HCT116 (cell line): ENCODE measurements at regions not wholly inside any gene's neighbourhood (a gene's known extent, or its start where the extent isn't known, plus 50 kb on each side); places are given as distances from the start of the nearest gene placed in this dataset.

Experiments
- ATAC-seq: fragments of 200-7000 bp; cut with Tn5 transposase; 2 replicates; pipeline ENCODE4 v1.9.1; 2020; ENCODE audit warnings: mild to moderate bottlenecking, moderate library complexity
- BruUV-seq: library from RNA; stranded (reverse); fragments of 400-500 nt; replicated peaks from 2 replicates; lab custom pipeline; 2021; lab: Mats Ljungman, UMichigan
- CTCF ChIA-PET: fragments of 300-600 bp; sonication (Branson Sonifier 250); formaldehyde crosslinking; loops from one replicate; lab custom pipeline; 2021; ENCODE audit warnings: antibody characterized with exemption; lab: Charles Lee
- POLR2A ChIA-PET: fragments of 300-600, 350-600 bp; sonication (Branson Sonifier 250); formaldehyde crosslinking; loops from one replicate; lab custom pipeline; 2021; ENCODE audit warnings: antibody characterized with exemption; lab: Charles Lee
- RAD21 ChIA-PET, 2 experiments: fragments of 300-600 bp; sonication (Branson Sonifier 250); formaldehyde crosslinking; loops; one replicate each; lab custom pipeline; 2023; ENCODE audit warnings: low total read pairs in 2 of 2; ENCODE audit not compliant: uncharacterized antibody in 2 of 2, unreplicated experiment in 2 of 2, low non-redundant PET in 1 of 2; lab: Charles Lee
- DNase-seq: peaks from one replicate; pipeline ENCODE4 v3.0.0-alpha.2; 2010; ENCODE audit warnings: low read depth, low spot score
- H2AFZ ChIP-seq: fragments of 200-600 bp; shearing (Covaris generic), sonication (generic); 2 replicates; pipeline ENCODE4 v1.6.1; 2017; ENCODE audit warnings: low read depth, mixed run types, mixed read lengths, antibody characterized with exemption, low read length; ENCODE audit not compliant: poor library complexity, severe bottlenecking
- H3K27ac ChIP-seq: 2 replicates; pipeline ENCODE4 v1.5.1; 2012; ENCODE audit warnings: low read depth, low read length
- H3K27me3 ChIP-seq: fragments of 200-600 bp; sonication (generic); 2 replicates; pipeline ENCODE4 v1.6.1; 2016; ENCODE audit warnings: mixed run types, low read length, mixed read lengths; ENCODE audit not compliant: insufficient read depth
- H3K36me3 ChIP-seq, 2 experiments: fragments of 200-500 bp in 1 of 2; fragments of 200-600 bp in 1 of 2; sonication (Bioruptor generic) in 1 of 2; sonication (generic) in 1 of 2; 2 replicates each; pipeline versions ENCODE4 v1.5.1 to v1.6.1; 2014 to 2016; ENCODE audit warnings: low read length in 2 of 2, inconsistent platforms in 1 of 2, mixed read lengths in 1 of 2, mixed run types in 1 of 2; ENCODE audit not compliant: insufficient read depth in 2 of 2, control insufficient read depth in 1 of 2
- H3K4me1 ChIP-seq, 2 experiments: fragments of 200-600 bp in 1 of 2; sonication (generic) in 1 of 2; 2 replicates each; pipeline versions ENCODE4 v1.5.1 to v1.6.1; 2012 to 2017; ENCODE audit warnings: low read length in 2 of 2, inconsistent platforms in 1 of 2, mild to moderate bottlenecking in 1 of 2, mixed read lengths in 1 of 2, mixed run types in 1 of 2, moderate library complexity in 1 of 2; ENCODE audit not compliant: insufficient read depth in 2 of 2, control insufficient read depth in 1 of 2
- H3K4me2 ChIP-seq: fragments of 200-600 bp; sonication (generic); 2 replicates; pipeline ENCODE4 v1.6.1; 2017; ENCODE audit warnings: mixed run types, low read length, mixed read lengths
- H3K4me3 ChIP-seq, 2 experiments: fragments of 200-600 bp in 1 of 2; sonication (generic) in 1 of 2; replicated peaks in 1 of 2; 2 replicates each; pipeline ENCODE4 v1.5.1; 2011 to 2016; ENCODE audit warnings: low read length in 2 of 2, control low read depth in 1 of 2, low read depth in 1 of 2, mild to moderate bottlenecking in 1 of 2, mixed read lengths in 1 of 2, mixed run types in 1 of 2
- H3K79me2 ChIP-seq: fragments of 200-600 bp; sonication (generic); 2 replicates; pipeline ENCODE4 v1.6.1; 2017; ENCODE audit warnings: mild to moderate bottlenecking, mixed run types, low read length, moderate library complexity, mixed read lengths; ENCODE audit not compliant: insufficient read depth
- H3K9ac ChIP-seq: fragments of 200-600 bp; sonication (generic); 2 replicates; pipeline ENCODE4 v1.6.1; 2016; ENCODE audit warnings: low read length, mixed read lengths
- H3K9me2 ChIP-seq: fragments of 200-600 bp; sonication (generic), shearing (Covaris generic); 2 replicates; pipeline ENCODE4 v1.6.1; 2017; ENCODE audit warnings: mixed run types, mild to moderate bottlenecking, moderate library complexity; ENCODE audit not compliant: insufficient read depth
- H3K9me3 ChIP-seq, 2 experiments: fragments of 200-500 bp in 1 of 2; fragments of 200-600 bp in 1 of 2; sonication (Bioruptor generic) in 1 of 2; sonication (generic) in 1 of 2; 2 replicates each; pipeline ENCODE4 v1.6.1; 2014 to 2017; ENCODE audit warnings: low read length in 2 of 2, mixed read lengths in 2 of 2, inconsistent platforms in 1 of 2, low read depth in 1 of 2, mild to moderate bottlenecking in 1 of 2, mixed run types in 1 of 2, moderate library complexity in 1 of 2; ENCODE audit not compliant: control insufficient read depth in 1 of 2, insufficient read depth in 1 of 2
- H4K20me1 ChIP-seq: fragments of 200-600 bp; sonication (generic), shearing (Covaris generic); 2 replicates; pipeline ENCODE4 v1.6.1; 2017; ENCODE audit warnings: mixed run types, mild to moderate bottlenecking, moderate library complexity; ENCODE audit not compliant: insufficient read depth
- EZH2 ChIP-seq: fragments of 200-600 bp; sonication (generic); IDR thresholded peaks from 2 replicates; pipeline ENCODE4 v1.6.1; 2017; ENCODE audit warnings: antibody characterized with exemption, mixed run types
- JUND ChIP-seq: IDR thresholded peaks from 2 replicates; pipeline ENCODE4 v1.6.1; 2012
- POLR2A ChIP-seq: IDR thresholded peaks from 2 replicates; pipeline ENCODE4 v1.7.0; 2011; ENCODE audit warnings: borderline replicate concordance; ENCODE audit not compliant: insufficient read depth, insufficient read length; ENCODE audit errors: extremely low read depth
- SRF ChIP-seq: IDR thresholded peaks from 2 replicates; pipeline ENCODE4 v1.6.1; 2012; ENCODE audit warnings: low read depth
- YY1 ChIP-seq: IDR thresholded peaks from 2 replicates; pipeline ENCODE4 v1.6.1; 2011; ENCODE audit warnings: low read length, low read depth, moderate library complexity, mild to moderate bottlenecking; ENCODE audit not compliant: insufficient replicate concordance; ENCODE audit errors: extremely low read depth
- ZNF274 ChIP-seq: fragments of 200-500 bp; sonication (Bioruptor generic); IDR thresholded peaks from 2 replicates; pipeline ENCODE4 v1.6.1; 2014; ENCODE audit warnings: mild to moderate bottlenecking, low read depth, low read length, inconsistent platforms
- intact Hi-C: fragments of 100-400 bp; cut with micrococcal nuclease; formaldehyde crosslinking; loops from 2 replicates; pipeline ENCODE4 v1.10.0; 2022
- TF ChIP-seq, protein P1 (sequence below): IDR thresholded peaks from 2 replicates; pipeline ENCODE4 v1.6.1; 2012
- TF ChIP-seq, protein P2 (sequence below), 3 experiments: fragments of 200-600 bp in 1 of 3; sonication (generic) in 1 of 3; IDR thresholded peaks in 2 of 3; conservative IDR thresholded peaks in 1 of 3; 2 replicates each; pipeline ENCODE4 v1.5.1; 2012 to 2017; ENCODE audit warnings: low read depth in 2 of 3, low read length in 2 of 3, antibody characterized with exemption in 1 of 3, borderline replicate concordance in 1 of 3, control low read depth in 1 of 3, mild to moderate bottlenecking in 1 of 3, mixed read lengths in 1 of 3, mixed run types in 1 of 3, moderate library complexity in 1 of 3; ENCODE audit not compliant: insufficient read depth in 1 of 3
- TF ChIP-seq, protein P3 (sequence below): IDR thresholded peaks from 2 replicates; pipeline ENCODE4 v1.6.1; 2012; ENCODE audit warnings: low read depth

DNA sequence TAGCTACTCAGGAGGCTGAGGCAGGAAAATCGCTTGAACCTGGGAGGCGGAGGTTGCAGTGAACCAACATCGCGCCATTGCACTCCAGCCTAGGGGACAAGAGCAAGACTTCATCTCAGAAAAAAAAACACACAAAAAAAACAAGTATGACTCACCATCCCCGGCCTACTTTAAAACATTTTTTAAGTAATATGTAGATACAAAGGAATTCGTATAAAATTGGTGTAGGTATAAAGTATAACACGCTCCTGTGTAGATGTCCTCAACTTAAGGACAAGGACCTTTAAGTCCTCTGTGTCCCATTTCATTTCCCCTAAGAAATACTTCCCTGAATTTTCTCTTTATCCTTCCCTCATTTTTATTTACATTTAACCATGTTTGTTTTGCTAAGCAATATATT is 73.4 kb upstream of the PKN2 start:
- Histone ChIP-seq H3K9me3 (no peaks in the 10 kb centered on the region), H3K9ac (no peak overlapping the region), H3K79me2 (no peaks in the 10 kb centered on the region), H3K4me1 (peaks cover 3 to 20% of the 10 kb centered on the region in 2 experiments; a peak in 3 of 4 replicates), H3K4me3 (no peak overlapping the region), H3K36me3 (no peaks in the 10 kb centered on the region), H4K20me1 (no peaks in the 10 kb centered on the region), H2AFZ (no peak overlapping the region), H3K4me2 (no peak overlapping the region), H3K9me2 (no peaks in the 10 kb centered on the region), H3K27me3 (no peaks in the 10 kb centered on the region), H3K27ac (no peak overlapping the region)
- no TSS peak for BruUV-seq
- DNase-seq (no peak), ATAC-seq (no peak)
- CTCF ChIA-PET = interaction anchor here (0.7 kb wide), 1 partner anchor 469 kb away, joined by 3 read pairs; no protein-coding TSS in a partner anchor
- RAD21 ChIA-PET = no interaction called here
- TF ChIP-seq POLR2A (no peak), YY1 (no peak), EZH2 (no peak), ZNF274 (no peak)
- POLR2A ChIA-PET = no interaction called here
- intact Hi-C loops = no loop called here

DNA sequence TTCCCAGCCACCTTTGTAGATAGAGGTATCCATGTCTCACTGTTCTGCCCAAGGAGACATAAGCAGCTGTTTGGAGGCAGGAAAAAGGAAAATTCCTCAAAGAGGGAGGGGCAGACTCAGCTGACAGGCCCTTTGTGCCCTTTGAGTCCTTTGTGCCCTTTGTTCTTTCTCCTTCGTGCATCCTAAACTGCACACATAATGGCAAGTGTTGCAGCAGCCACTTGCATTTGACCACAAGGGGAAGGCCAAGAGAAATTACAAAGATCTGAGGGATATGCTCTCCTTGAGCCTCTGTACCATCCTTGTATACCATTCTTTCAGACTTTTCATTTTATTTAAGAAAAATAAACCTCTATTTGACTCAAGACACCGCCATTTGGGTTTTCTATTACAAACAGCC is 71.8 kb upstream of the PKN2 start:
- peak; percentile 42; the same call in 1 of the 2 replicates for ATAC-seq
- no TSS peak for BruUV-seq
- no peaks in the 10 kb centered on the region for H4K20me1 ChIP-seq

More for the DNA sequence above, 71.8 kb upstream of the PKN2 start:
- DNase-seq = no peak
- H3K4me2 ChIP-seq = peak overlapping the region; percentile 50
- peaks cover 3 to 20% of the 10 kb centered on the region in 2 experiments; a peak in 3 of 4 replicates for H3K4me1 ChIP-seq
- intact Hi-C loops = no loop called here
- no peaks in the 10 kb centered on the region for H3K36me3 ChIP-seq
- H3K27me3 ChIP-seq = no peaks in the 10 kb centered on the region
- POLR2A ChIA-PET = no interaction called here
- H3K4me3 ChIP-seq = no peak overlapping the region
- RAD21 ChIA-PET = no interaction called here
- no peaks in the 10 kb centered on the region for H3K79me2 ChIP-seq
- no peak overlapping the region for H3K27ac ChIP-seq
- H3K9me3 ChIP-seq = no peaks in the 10 kb centered on the region
- H3K9me2 ChIP-seq = no peaks in the 10 kb centered on the region
- TF ChIP-seq, protein P1, sequence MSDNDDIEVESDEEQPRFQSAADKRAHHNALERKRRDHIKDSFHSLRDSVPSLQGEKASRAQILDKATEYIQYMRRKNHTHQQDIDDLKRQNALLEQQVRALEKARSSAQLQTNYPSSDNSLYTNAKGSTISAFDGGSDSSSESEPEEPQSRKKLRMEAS = no peak
- TF ChIP-seq SRF (0 out of 2 replicates have a peak, but pooled peaks have one; percentile 5), JUND (no peak)
- TF ChIP-seq, protein P2, sequence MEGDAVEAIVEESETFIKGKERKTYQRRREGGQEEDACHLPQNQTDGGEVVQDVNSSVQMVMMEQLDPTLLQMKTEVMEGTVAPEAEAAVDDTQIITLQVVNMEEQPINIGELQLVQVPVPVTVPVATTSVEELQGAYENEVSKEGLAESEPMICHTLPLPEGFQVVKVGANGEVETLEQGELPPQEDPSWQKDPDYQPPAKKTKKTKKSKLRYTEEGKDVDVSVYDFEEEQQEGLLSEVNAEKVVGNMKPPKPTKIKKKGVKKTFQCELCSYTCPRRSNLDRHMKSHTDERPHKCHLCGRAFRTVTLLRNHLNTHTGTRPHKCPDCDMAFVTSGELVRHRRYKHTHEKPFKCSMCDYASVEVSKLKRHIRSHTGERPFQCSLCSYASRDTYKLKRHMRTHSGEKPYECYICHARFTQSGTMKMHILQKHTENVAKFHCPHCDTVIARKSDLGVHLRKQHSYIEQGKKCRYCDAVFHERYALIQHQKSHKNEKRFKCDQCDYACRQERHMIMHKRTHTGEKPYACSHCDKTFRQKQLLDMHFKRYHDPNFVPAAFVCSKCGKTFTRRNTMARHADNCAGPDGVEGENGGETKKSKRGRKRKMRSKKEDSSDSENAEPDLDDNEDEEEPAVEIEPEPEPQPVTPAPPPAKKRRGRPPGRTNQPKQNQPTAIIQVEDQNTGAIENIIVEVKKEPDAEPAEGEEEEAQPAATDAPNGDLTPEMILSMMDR (IDR thresholded peaks at IDR 0.05 in 2 of 3, conservative IDR thresholded peaks at IDR 0.05 in 1 of 3; ENCODE audit: borderline replicate concordance in 1 of 3, insufficient read depth in 1 of 3, low read depth in 2 of 3, low read length in 2 of 3) = 0 out of 6 replicates have a peak, but pooled peaks of 1 of the 3 experiments have one; percentile 4
- TF ChIP-seq, protein P3, sequence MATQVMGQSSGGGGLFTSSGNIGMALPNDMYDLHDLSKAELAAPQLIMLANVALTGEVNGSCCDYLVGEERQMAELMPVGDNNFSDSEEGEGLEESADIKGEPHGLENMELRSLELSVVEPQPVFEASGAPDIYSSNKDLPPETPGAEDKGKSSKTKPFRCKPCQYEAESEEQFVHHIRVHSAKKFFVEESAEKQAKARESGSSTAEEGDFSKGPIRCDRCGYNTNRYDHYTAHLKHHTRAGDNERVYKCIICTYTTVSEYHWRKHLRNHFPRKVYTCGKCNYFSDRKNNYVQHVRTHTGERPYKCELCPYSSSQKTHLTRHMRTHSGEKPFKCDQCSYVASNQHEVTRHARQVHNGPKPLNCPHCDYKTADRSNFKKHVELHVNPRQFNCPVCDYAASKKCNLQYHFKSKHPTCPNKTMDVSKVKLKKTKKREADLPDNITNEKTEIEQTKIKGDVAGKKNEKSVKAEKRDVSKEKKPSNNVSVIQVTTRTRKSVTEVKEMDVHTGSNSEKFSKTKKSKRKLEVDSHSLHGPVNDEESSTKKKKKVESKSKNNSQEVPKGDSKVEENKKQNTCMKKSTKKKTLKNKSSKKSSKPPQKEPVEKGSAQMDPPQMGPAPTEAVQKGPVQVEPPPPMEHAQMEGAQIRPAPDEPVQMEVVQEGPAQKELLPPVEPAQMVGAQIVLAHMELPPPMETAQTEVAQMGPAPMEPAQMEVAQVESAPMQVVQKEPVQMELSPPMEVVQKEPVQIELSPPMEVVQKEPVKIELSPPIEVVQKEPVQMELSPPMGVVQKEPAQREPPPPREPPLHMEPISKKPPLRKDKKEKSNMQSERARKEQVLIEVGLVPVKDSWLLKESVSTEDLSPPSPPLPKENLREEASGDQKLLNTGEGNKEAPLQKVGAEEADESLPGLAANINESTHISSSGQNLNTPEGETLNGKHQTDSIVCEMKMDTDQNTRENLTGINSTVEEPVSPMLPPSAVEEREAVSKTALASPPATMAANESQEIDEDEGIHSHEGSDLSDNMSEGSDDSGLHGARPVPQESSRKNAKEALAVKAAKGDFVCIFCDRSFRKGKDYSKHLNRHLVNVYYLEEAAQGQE = no peak
- CTCF ChIA-PET = no interaction called here
- no peak overlapping the region for H3K9ac ChIP-seq
- peak overlapping the region; percentile 5 for H2AFZ ChIP-seq
